ENCODE measurements at regions not wholly inside any gene's neighbourhood (a gene's known extent, or its start where the extent isn't known, plus 50 kb on each side); places are given as distances from the start of the nearest gene placed in this dataset.

DNA sequence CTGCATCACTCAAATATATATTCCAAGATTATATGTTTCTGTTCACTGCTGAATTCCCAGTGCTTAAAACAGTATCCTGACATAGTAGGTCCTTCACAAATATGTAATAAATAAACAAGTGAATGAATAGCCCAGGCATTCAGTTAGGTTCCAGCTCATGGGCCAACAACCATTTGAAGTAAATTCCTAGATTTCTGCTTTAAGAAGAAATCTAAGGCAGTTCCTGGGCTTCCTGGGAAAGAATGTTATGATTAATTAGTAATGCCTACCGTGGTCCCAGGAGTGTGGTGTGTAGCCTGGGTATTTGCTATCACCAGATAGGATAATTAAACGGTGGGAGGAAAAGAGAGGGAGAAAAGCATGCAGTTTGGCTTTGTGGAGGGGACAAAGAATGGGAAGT is 576.8 kb downstream of the SOX6 start:
- no peak for FAIRE-seq

DNA sequence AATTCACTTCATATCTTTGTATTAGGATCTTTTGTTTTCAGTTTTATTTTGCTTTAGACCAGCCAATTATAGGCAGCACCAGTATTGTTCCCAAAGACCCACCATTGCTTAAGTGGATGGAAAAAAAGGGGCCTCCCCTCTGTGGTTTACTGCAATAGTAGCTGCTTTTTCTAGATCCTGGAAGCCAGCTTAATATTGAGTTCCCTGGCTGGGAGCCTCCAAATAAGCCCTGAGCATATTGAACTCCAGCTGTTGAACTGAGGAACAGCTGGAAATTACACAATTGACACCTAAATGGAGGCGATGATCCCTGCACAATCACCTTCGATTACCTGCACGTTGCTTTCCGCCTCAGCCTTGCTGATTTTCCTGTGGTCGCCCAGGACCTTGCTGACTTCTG is 576.0 kb downstream of the SOX6 start:
- FAIRE-seq = no peak

DNA sequence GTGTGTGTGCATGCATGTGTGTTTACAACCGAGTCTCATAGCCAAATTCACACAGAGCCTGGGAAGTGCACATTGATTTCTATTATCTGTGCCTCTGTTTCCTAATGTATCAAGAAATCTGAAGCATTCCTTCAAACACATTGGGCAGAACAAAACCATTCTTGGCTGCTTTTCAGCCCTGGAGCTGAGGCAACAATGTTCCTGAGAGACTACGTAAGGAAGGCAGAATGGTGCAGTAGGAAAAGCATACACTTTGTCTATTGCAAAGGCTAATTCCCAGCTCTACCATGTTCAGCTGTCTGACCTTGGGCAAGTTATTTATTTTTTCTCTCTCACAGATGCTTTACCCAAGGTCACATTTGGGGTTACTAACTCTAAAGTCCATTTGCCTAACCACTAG is 575.5 kb downstream of the SOX6 start:
- FAIRE-seq = no peak

DNA sequence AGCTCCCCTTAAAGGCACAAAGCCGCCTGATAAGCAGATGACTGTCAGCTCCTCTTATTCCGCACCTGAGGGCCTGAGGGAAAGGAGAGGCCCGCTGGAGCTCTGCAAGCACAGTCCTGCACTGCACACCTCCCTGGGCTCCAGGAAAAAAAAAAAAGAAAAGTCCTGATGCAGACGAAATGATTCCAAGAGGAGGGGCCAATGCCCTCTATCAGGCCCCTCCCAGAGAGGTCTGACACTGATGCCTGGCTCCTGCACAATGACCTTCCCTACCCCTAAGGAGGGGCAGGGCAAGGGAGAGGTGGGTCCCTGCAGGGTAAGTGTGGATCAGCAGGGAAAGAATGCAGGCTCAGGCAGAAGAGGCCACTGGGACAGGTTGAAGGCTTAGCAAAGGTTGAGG is 572.7 kb downstream of the SOX6 start:
- FAIRE-seq = no peak

DNA sequence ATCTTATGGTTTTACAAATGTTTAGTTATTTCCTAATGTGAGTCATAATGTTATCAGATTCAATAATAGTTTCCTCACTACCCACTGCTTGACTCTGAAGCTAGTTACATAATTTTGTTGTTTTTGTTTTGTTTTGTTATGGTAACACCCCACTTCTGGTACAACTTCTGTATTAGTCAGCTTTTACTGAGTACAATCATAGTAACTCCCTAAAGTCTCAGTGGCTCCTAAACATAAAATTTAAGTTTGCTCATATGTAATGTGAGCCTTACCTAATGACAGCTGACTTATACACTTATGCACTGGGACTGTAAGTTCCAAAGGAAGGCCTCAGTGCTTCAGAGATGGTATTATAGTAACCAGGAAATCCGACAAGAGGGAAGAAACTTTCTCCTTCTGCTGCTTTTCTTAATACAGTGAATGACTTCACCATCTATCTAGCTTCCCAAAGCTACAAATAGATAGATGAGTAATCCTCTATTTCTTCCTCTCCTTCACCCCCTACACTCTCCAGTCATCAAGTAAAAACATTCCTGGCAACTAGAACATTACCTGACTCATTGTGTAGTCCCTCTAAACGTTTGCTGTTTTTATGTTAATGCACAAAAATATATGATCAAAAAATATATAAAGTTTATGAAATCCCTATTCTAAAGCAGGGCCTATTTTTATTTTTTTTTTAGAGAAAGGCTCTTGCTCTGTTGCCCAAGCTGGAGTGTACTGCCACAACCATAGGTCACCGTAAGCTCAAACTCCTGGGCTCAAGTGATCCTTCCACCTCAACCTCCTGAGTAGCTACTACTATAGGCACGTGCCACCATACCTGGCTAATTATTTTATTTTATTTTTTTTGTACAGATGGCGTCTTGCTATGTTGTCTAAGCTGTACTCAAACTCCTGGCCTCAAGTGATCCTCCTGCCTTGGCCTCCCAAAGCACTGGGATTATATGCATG is 563.0 kb downstream of the SOX6 start:
- no peak for FAIRE-seq

DNA sequence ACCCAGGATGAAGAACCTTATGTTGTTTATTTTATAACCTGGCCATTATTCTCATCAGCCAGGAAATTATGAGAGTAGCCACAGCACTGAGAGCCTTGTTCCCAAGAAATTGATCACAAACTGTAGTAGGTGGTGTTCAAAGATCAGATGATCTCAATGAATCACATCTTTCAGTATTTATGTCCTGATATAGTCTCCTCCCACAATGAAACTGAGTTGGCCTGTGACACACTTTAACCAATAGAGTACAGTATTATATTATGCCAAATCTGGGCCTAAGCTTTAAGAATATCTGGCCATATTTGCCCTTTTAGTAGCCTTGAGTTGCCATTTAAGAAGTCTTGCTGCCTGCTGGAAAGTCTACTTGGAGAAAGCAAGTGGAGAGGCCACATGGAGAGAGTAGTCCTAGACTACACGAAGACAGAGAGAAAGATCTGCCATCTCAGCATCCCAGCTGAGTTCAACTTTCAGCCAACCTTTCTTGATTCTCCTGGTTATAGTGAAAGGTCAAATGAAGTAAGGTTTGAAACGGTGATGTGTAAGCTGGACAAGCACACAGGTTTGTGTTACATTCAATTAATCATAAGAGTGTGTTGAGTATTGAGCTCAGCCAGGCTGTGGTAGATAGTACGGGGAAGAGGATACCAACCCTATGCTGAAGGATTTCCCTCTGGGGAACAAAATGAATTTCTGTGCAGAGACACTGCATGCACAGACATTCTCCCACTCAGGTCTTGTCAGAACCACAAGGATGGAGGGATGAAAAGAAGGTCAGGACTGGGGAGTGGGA is 561.8 kb downstream of the SOX6 start:
- no peak for FAIRE-seq

DNA sequence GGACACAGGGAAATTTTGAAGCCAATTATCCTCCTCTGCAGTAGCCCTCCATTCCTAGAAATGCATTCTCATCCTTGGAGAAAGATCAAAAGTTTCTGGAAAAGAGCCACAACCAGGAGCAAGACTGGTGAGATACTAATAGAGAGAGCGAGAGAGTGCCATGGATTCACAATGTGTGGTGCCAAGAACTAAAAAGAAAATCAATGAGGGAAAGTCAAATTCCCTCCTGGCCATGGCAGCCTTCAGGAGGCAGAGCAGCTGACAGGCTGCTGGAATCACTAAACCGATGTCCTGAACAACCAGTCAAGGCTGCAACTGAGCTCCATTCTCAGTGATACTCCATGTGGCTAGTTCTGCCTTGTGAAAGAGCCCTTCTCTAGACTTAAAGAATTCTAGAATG is 561.0 kb downstream of the SOX6 start:
- FAIRE-seq = no peak

GRCh38 chr11:15800111-15800800 is 556.1 kb downstream of the SOX6 start:
- FAIRE-seq = no peak

- no peak for FAIRE-seq
These were observed 555.2 kb downstream of the SOX6 start for GRCh38 chr11:15801126-15801525.

GRCh38 chr11:15801616-15802015 is 554.7 kb downstream of the SOX6 start:
- FAIRE-seq = no peak

GRCh38 chr11:15805726-15806125 is 550.6 kb downstream of the SOX6 start:
- no peak for FAIRE-seq

GRCh38 chr11:15806217-15806616 is 550.1 kb downstream of the SOX6 start:
- FAIRE-seq = no peak

DNA sequence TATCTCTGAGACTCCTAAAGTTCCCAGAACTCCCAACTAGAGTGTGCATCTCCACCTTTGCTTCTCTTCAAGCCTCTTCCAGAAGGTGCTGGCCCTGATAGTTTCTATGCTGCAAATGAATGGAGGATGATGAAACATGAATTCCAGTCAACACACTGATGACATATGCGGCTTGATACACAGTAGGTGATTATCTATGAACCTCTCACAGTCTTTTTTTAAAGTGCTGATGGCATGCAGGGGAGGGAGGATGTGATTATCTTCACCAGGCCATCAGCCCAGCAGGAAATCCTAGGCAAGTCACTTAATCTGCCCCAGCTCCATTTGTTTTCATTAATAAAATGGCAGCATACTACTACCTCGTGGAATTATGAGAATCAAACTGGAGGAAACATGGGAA is 548.5 kb downstream of the SOX6 start:
- no peak for FAIRE-seq

- no peak for FAIRE-seq
These were observed 546.3 kb downstream of the SOX6 start for GRCh38 chr11:15810082-15810481.

GRCh38 chr11:15810525-15810924 is 545.8 kb downstream of the SOX6 start:
- FAIRE-seq = no peak

GRCh38 chr11:15815246-15816195 is 540.8 kb downstream of the SOX6 start:
- FAIRE-seq = no peak

- no peak for FAIRE-seq
These were observed 540.0 kb downstream of the SOX6 start for GRCh38 chr11:15816260-15816871.

DNA sequence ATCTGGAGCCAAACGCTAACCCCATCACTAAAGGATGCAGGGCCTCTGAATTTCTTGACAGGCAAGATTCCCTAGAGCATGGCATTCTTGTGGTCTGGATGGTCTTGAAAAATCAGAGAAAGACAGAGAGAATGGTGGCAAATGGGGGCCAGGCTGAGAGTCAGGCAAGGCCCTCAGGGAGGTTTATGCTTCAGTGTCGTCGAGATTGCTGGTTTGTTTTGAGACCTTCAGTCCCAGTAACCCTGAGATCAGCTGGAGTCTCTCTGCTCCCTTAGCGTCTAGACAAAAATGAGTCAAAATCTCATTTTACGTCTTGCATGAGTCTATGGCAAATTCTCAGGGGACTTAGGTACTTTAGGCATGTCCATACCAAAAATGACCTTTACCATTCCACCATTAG is 539.3 kb downstream of the SOX6 start:
- no peak for FAIRE-seq

GRCh38 chr11:15818132-15818842 is 538.1 kb downstream of the SOX6 start:
- no peak for FAIRE-seq

- FAIRE-seq = no peak
These were observed 536.6 kb downstream of the SOX6 start for GRCh38 chr11:15819679-15820286.

GRCh38 chr11:15821451-15821850 is 534.9 kb downstream of the SOX6 start:
- no peak for FAIRE-seq

Measured in G401.6 (cell line).